GM23338 (cell line): ENCODE measurements at regions not wholly inside any gene's neighbourhood (a gene's known extent, or its start where the extent isn't known, plus 50 kb on each side); places are given as distances from the start of the nearest gene placed in this dataset.
A peak's percentile ranks its signal among the peaks of the same experiment; 100 is the strongest.

Experiments used
- ATAC-seq: fragments of 200-7000 bp; cut with Tn5 transposase; 3 replicates; pipeline ENCODE4 v1.9.1; 2020
- DNase-seq: peaks from one replicate; pipeline ENCODE4 v3.0.0-alpha.2; 2015; ENCODE audit warnings: low spot score
- H2AFZ ChIP-seq: fragments of 200-600 bp; sonication (generic); 2 replicates; pipeline ENCODE4 v1.8.0; 2016; ENCODE audit warnings: antibody characterized with exemption, mild to moderate bottlenecking, moderate library complexity
- H3F3A ChIP-seq: fragments of 200-600 bp; sonication (generic); replicated peaks from 2 replicates; pipeline ENCODE4 v1.8.0; 2017; ENCODE audit warnings: antibody characterized with exemption, mixed run types, low read depth
- H3K27ac ChIP-seq: fragments of 200-600 bp; sonication (generic); 2 replicates; pipeline ENCODE4 v1.6.1; 2016; ENCODE audit warnings: low read depth
- H3K27me3 ChIP-seq: fragments of 200-600 bp; sonication (generic); 2 replicates; pipeline ENCODE4 v1.8.0; 2016; ENCODE audit warnings: mild to moderate bottlenecking, mixed run types, moderate library complexity; ENCODE audit not compliant: insufficient read depth
- H3K36me3 ChIP-seq: fragments of 200-600 bp; sonication (generic); 2 replicates; pipeline ENCODE4 v1.8.0; 2016; ENCODE audit warnings: mild to moderate bottlenecking; ENCODE audit not compliant: insufficient read depth
- H3K4me1 ChIP-seq: fragments of 200-600 bp; sonication (generic); 2 replicates; pipeline ENCODE4 v1.8.0; 2016; ENCODE audit warnings: mild to moderate bottlenecking, moderate library complexity; ENCODE audit not compliant: insufficient read depth
- H3K4me2 ChIP-seq: fragments of 200-600 bp; sonication (generic); 2 replicates; pipeline ENCODE4 v1.7.1; 2017; ENCODE audit warnings: mixed run types
- H3K4me3 ChIP-seq: fragments of 200-600 bp; sonication (generic); 2 replicates; pipeline ENCODE4 v1.6.1; 2016; ENCODE audit warnings: mixed run types
- H3K79me2 ChIP-seq: fragments of 200-600 bp; sonication (generic); replicated peaks from 2 replicates; pipeline ENCODE4 v1.8.0; 2017; ENCODE audit warnings: mild to moderate bottlenecking; ENCODE audit not compliant: insufficient read depth
- H3K9me2 ChIP-seq: fragments of 200-600 bp; sonication (generic); 2 replicates; pipeline ENCODE4 v1.8.0; 2017; ENCODE audit not compliant: insufficient read depth
- H4K20me1 ChIP-seq: fragments of 200-600 bp; sonication (generic); replicated peaks from 2 replicates; pipeline ENCODE4 v1.8.0; 2017; ENCODE audit warnings: mild to moderate bottlenecking; ENCODE audit not compliant: insufficient read depth
- H3K27ac Mint-ChIP-seq: 2 replicates; pipeline ENCODE4 v1.8.0; 2020; ENCODE audit warnings: inconsistent platforms, mild to moderate bottlenecking, moderate library complexity, mixed read lengths
- H3K27me3 Mint-ChIP-seq: 3 replicates; pipeline ENCODE4 v1.8.0; 2022; ENCODE audit warnings: low read depth, mild to moderate bottlenecking, moderate library complexity, mixed read lengths, inconsistent platforms; ENCODE audit not compliant: insufficient read depth, poor library complexity
- H3K36me3 Mint-ChIP-seq: 3 replicates; pipeline ENCODE4 v1.8.0; 2021; ENCODE audit warnings: low read depth, mild to moderate bottlenecking, inconsistent platforms, moderate library complexity, mixed read lengths
- H3K4me1 Mint-ChIP-seq: 3 replicates; pipeline ENCODE4 v1.8.0; 2020; ENCODE audit warnings: mild to moderate bottlenecking, inconsistent platforms, mixed read lengths
- H3K4me3 Mint-ChIP-seq: 3 replicates; pipeline ENCODE4 v1.8.0; 2021; ENCODE audit warnings: moderate library complexity, mild to moderate bottlenecking, inconsistent platforms, mixed read lengths
- H3K9me3 Mint-ChIP-seq: 3 replicates; pipeline ENCODE4 v1.8.0; 2020; ENCODE audit warnings: moderate library complexity, mild to moderate bottlenecking, inconsistent platforms, mixed read lengths
- CTCF ChIP-seq, 2 experiments: fragments of 200-600 bp in 1 of 2; sonication (generic) in 1 of 2; conservative IDR thresholded peaks; 2 replicates each; pipeline versions ENCODE4 v1.5.1 to v1.6.1; 2016 to 2017; ENCODE audit warnings: antibody characterized with exemption in 2 of 2, low read depth in 2 of 2, mild to moderate bottlenecking in 2 of 2, moderate library complexity in 1 of 2
- EZH2 ChIP-seq: fragments of 200-600 bp; sonication (generic); IDR thresholded peaks from one replicate; pipeline ENCODE4 v1.8.0; 2017; ENCODE audit warnings: antibody characterized with exemption, mild to moderate bottlenecking, low read depth; ENCODE audit not compliant: unreplicated experiment
- JUNB ChIP-seq: IDR thresholded peaks from one replicate; pipeline ENCODE4 v1.6.1; 2016; ENCODE audit warnings: antibody characterized with exemption; ENCODE audit not compliant: unreplicated experiment
- NANOG ChIP-seq: IDR thresholded peaks from 2 replicates; pipeline ENCODE4 v1.6.1; 2016; ENCODE audit warnings: antibody characterized with exemption, borderline replicate concordance
- STAT1 ChIP-seq: IDR thresholded peaks from one replicate; pipeline ENCODE4 v1.6.1; 2016; ENCODE audit warnings: antibody characterized with exemption; ENCODE audit not compliant: unreplicated experiment
- ZNF114 ChIP-seq: fragments of 250-450 bp; sonication (Bioruptor Pico); IDR thresholded peaks from 2 replicates; pipeline ENCODE4 v1.5.0; 2020; ENCODE audit warnings: mild to moderate bottlenecking, moderate library complexity
- ZNF331 ChIP-seq: fragments of 250-450 bp; sonication (Bioruptor Pico); IDR thresholded peaks from 2 replicates; pipeline ENCODE4 v1.5.0; 2020; ENCODE audit warnings: low read depth, mild to moderate bottlenecking, moderate library complexity
- ZNF462 ChIP-seq: fragments of 250-450 bp; sonication (Bioruptor Pico); IDR thresholded peaks from 2 replicates; pipeline ENCODE4 v1.5.0; 2020; ENCODE audit warnings: mild to moderate bottlenecking, moderate library complexity

GRCh38 chr4:140222171-140222570 lies 68.2 kb upstream of the MAML3 start (continued):
- TF ChIP-seq ZNF462 (no peak), STAT1 (no peak), JUNB (no peak)

- ATAC-seq = no peak
- peaks cover 26% of the 10 kb centered on the region for H3K4me1 ChIP-seq
- no peaks in the 10 kb centered on the region for H3K79me2 ChIP-seq
- no peaks in the 10 kb centered on the region for H3F3A ChIP-seq
- 0 out of 2 replicates have a peak overlapping the region, but pooled peaks have one; percentile 62 for H3K4me2 ChIP-seq
- Mint-ChIP-seq H3K4me3 (no peak overlapping the region), H3K36me3 (no peaks in the 10 kb centered on the region), H3K9me3 (no peaks in the 10 kb centered on the region), H3K4me1 (peaks cover 1% of the 10 kb centered on the region), H3K27ac (no peak overlapping the region), H3K27me3 (peaks cover 3% of the 10 kb centered on the region)
- no peaks in the 10 kb centered on the region for H3K9me2 ChIP-seq
- no peak for DNase-seq
- H3K36me3 ChIP-seq = no peaks in the 10 kb centered on the region
- no peak overlapping the region for H3K4me3 ChIP-seq
- H2AFZ ChIP-seq = no peak overlapping the region
- H4K20me1 ChIP-seq = no peaks in the 10 kb centered on the region
- no peak overlapping the region for H3K27ac ChIP-seq
- H3K27me3 ChIP-seq = no peaks in the 10 kb centered on the region
- TF ChIP-seq JUNB (no peak), ZNF462 (no peak), EZH2 (no peak), CTCF (conservative IDR thresholded peaks at IDR 0.05; ENCODE audit: low read depth in 2 of 2) (no peak), NANOG (no peak), ZNF114 (CRISPR knock-in tag) (no peak), ZNF331 (CRISPR knock-in tag) (no peak)
These were observed 66.1 kb upstream of the MAML3 start for GRCh38 chr4:140220058-140220457.
